ENCODE measurements at regions not wholly inside any gene's neighbourhood (a gene's known extent, or its start where the extent isn't known, plus 50 kb on each side); places are given as distances from the start of the nearest gene placed in this dataset.

DNA sequence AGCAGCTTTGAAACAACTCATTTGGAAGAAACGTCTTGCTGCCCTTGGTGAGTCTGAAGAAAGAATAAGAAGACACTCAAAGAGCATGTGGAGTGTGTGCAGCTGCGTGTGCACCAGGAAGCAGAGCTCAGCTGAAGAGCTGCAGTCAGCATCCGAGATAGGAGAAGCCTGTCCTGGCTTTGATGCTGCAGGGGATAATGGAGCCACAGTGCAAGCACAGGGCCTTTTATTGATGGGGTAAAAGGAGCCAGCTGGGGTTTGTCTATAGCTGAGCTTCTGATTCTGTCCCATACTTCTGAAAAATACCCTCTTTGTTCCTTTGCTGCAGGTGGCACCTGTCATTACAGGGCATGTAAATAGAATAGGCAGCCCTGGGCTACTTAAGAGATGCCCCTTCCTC, 375.7 kb upstream of the ZNF462 start:
- TF ChIP-seq CTCF (IDR thresholded peaks at IDR 0.05) (no peak), POLR2A (IDR thresholded peaks at IDR 0.05) (no peak)
